Ectodermal cell (in vitro differentiated cells): ENCODE measurements at regions not wholly inside any gene's neighbourhood (a gene's known extent, or its start where the extent isn't known, plus 50 kb on each side); places are given as distances from the start of the nearest gene placed in this dataset.

Experiments
- H3K27ac ChIP-seq: 2 replicates; pipeline ENCODE4 v1.7.0; 2013; ENCODE audit warnings: mild to moderate bottlenecking, low read depth, low read length; ENCODE audit not compliant: insufficient read depth, poor library complexity, severe bottlenecking
- H3K27me3 ChIP-seq: 2 replicates; pipeline ENCODE4 v1.7.0; 2013; ENCODE audit warnings: mild to moderate bottlenecking, low read length; ENCODE audit not compliant: insufficient read depth, control insufficient read depth, poor library complexity, severe bottlenecking
- H3K36me3 ChIP-seq: one replicate; pipeline ENCODE4 v1.7.0; 2013; ENCODE audit warnings: low read length; ENCODE audit not compliant: control insufficient read depth, insufficient read depth
- H3K4me1 ChIP-seq: one replicate; pipeline ENCODE4 v1.7.0; 2013; ENCODE audit warnings: low read length; ENCODE audit not compliant: control insufficient read depth, insufficient read depth
- H3K4me3 ChIP-seq: 2 replicates; pipeline ENCODE4 v1.7.0; 2013; ENCODE audit warnings: low read depth, low read length, control low read depth; ENCODE audit not compliant: insufficient read depth
- H3K9me3 ChIP-seq: 2 replicates; pipeline ENCODE4 v1.7.0; 2013; ENCODE audit warnings: mild to moderate bottlenecking, low read length, moderate library complexity; ENCODE audit not compliant: control insufficient read depth
- WGBS, 2 experiments: methylation state at CpG; one replicate each; pipeline ENCODE4 v1.1.7; 2013; ENCODE audit warnings: missing lambda C conversion rate in 2 of 2; 5-methylcytosine and 5-hydroxymethylcytosine counted together

GRCh38 chr16:86026916-86027315 is 128.0 kb downstream of the IRF8 start:
- Histone ChIP-seq H3K4me3 (no peak overlapping the region), H3K36me3 (no peaks in the 10 kb centered on the region), H3K9me3 (no peaks in the 10 kb centered on the region), H3K4me1 (peaks cover 2% of the 10 kb centered on the region), H3K27ac (no peak overlapping the region), H3K27me3 (no peaks in the 10 kb centered on the region)
- 92 to 94% methylated on average over 7 of the region's 7 CpGs for WGBS, 2 experiments

GRCh38 chr16:86027373-86028126 is 128.6 kb downstream of the IRF8 start:
- 92 to 95% methylated on average over 11 of the region's 11 CpGs for WGBS, 2 experiments
- H3K4me3 ChIP-seq = no peak overlapping the region
- H3K27ac ChIP-seq = no peak overlapping the region
- no peaks in the 10 kb centered on the region for H3K36me3 ChIP-seq
- no peaks in the 10 kb centered on the region for H3K27me3 ChIP-seq
- H3K4me1 ChIP-seq = peaks cover 8% of the 10 kb centered on the region
- H3K9me3 ChIP-seq = no peaks in the 10 kb centered on the region

- Histone ChIP-seq H3K27ac (no peak overlapping the region), H3K4me3 (no peak overlapping the region), H3K9me3 (no peaks in the 10 kb centered on the region), H3K27me3 (no peaks in the 10 kb centered on the region), H3K4me1 (peaks cover 20% of the 10 kb centered on the region), H3K36me3 (no peaks in the 10 kb centered on the region)
- 50 to 52% methylated on average over 20 of the region's 20 CpGs for WGBS, 2 experiments
Measured at GRCh38 chr16:86029131-86029741, 130.3 kb downstream of the IRF8 start.

GRCh38 chr16:86030116-86030515 is 131.2 kb downstream of the IRF8 start:
- Histone ChIP-seq H3K27me3 (no peaks in the 10 kb centered on the region), H3K4me1 (peaks cover 20% of the 10 kb centered on the region), H3K9me3 (no peaks in the 10 kb centered on the region), H3K4me3 (no peak overlapping the region), H3K27ac (no peak overlapping the region), H3K36me3 (no peaks in the 10 kb centered on the region)
- 94 to 98% methylated on average over 10 of the region's 10 CpGs for whole genome bisulfite sequencing, 2 experiments

- Histone ChIP-seq H3K36me3 (no peaks in the 10 kb centered on the region), H3K27ac (no peak overlapping the region), H3K4me3 (no peak overlapping the region), H3K27me3 (no peaks in the 10 kb centered on the region), H3K4me1 (peaks cover 20% of the 10 kb centered on the region), H3K9me3 (no peaks in the 10 kb centered on the region)
- whole genome bisulfite sequencing, 2 experiments = 87 to 88% methylated on average over 4 of the region's 5 CpGs
Measured at GRCh38 chr16:86031141-86031678, 132.2 kb downstream of the IRF8 start.

GRCh38 chr16:86033016-86033474 is 134.1 kb downstream of the IRF8 start:
- H3K27ac ChIP-seq = no peak overlapping the region
- no peaks in the 10 kb centered on the region for H3K27me3 ChIP-seq
- H3K4me3 ChIP-seq = no peak overlapping the region
- WGBS, 2 experiments = 30 to 37% methylated on average over 19 of the region's 19 CpGs
- no peaks in the 10 kb centered on the region for H3K9me3 ChIP-seq
- H3K4me1 ChIP-seq = peaks cover 20% of the 10 kb centered on the region
- no peaks in the 10 kb centered on the region for H3K36me3 ChIP-seq

- no peaks in the 10 kb centered on the region for H3K27me3 ChIP-seq
- H3K36me3 ChIP-seq = no peaks in the 10 kb centered on the region
Measured at GRCh38 chr16:86033971-86034370, 135.0 kb downstream of the IRF8 start.

GRCh38 chr16:86034421-86034919 is 135.5 kb downstream of the IRF8 start:
- Histone ChIP-seq H3K27me3 (no peaks in the 10 kb centered on the region), H3K4me3 (no peak overlapping the region), H3K36me3 (no peaks in the 10 kb centered on the region), H3K9me3 (no peaks in the 10 kb centered on the region), H3K27ac (no peak overlapping the region), H3K4me1 (peaks cover 20% of the 10 kb centered on the region)
- 77% methylated on average over 12 of the region's 12 CpGs for WGBS, 2 experiments

More at GRCh38 chr16:86033971-86034370, 135.0 kb downstream of the IRF8 start:
- 96 to 97% methylated on average over 4 of the region's 4 CpGs for WGBS, 2 experiments
- peaks cover 20% of the 10 kb centered on the region for H3K4me1 ChIP-seq
- H3K9me3 ChIP-seq = no peaks in the 10 kb centered on the region
- H3K4me3 ChIP-seq = no peak overlapping the region
- H3K27ac ChIP-seq = no peak overlapping the region

GRCh38 chr16:86035906-86036305 is 136.9 kb downstream of the IRF8 start:
- 94 to 95% methylated on average over 13 of the region's 13 CpGs for WGBS, 2 experiments
- peaks cover 20% of the 10 kb centered on the region for H3K4me1 ChIP-seq
- no peak overlapping the region for H3K4me3 ChIP-seq
- no peaks in the 10 kb centered on the region for H3K36me3 ChIP-seq
- H3K9me3 ChIP-seq = no peaks in the 10 kb centered on the region
- H3K27me3 ChIP-seq = no peaks in the 10 kb centered on the region
- H3K27ac ChIP-seq = no peak overlapping the region
